NCI-H460 (cell line): ENCODE measurements at regions not wholly inside any gene's neighbourhood (a gene's known extent, or its start where the extent isn't known, plus 50 kb on each side); places are given as distances from the start of the nearest gene placed in this dataset.
"Not testable (repeated sequence)": the region's sequence is repeated elsewhere in the genome, so short reads cannot be mapped to it uniquely, and the experiment has no call there.

Source experiments
- DNase-seq: peaks from one replicate; pipeline ENCODE4 v3.0.0-alpha.2; 2016; ENCODE audit warnings: low read depth; ENCODE audit errors: extremely low read depth

GRCh38 chr11:38751421-38751820 is 2153.4 kb upstream of the RAG2 start:
- DNase-seq, result no peak

DNA sequence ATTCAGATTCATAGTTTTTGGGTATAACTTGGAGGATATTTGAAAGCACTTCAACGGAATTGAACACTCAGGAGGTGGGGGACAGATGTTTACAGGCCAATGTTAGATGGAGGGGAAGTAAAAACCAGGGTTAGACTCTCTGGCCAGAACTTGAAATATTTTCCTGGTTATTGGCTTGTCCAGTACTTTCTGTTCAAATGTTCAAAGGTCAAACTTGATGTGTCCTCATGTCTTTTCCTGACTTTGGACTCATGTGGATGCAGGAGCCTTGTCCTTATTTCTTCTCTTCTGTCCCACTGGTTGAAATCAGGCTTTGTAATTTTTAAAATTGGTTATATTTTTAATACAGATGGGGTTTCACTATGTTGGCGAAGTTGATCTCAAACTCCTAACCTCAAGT is 2148.5 kb upstream of the RAG2 start:
- not testable (repeated sequence) for DNase-seq

GRCh38 chr11:38723361-38723760 is 2125.3 kb upstream of the RAG2 start:
- no peak for DNase-seq

DNA sequence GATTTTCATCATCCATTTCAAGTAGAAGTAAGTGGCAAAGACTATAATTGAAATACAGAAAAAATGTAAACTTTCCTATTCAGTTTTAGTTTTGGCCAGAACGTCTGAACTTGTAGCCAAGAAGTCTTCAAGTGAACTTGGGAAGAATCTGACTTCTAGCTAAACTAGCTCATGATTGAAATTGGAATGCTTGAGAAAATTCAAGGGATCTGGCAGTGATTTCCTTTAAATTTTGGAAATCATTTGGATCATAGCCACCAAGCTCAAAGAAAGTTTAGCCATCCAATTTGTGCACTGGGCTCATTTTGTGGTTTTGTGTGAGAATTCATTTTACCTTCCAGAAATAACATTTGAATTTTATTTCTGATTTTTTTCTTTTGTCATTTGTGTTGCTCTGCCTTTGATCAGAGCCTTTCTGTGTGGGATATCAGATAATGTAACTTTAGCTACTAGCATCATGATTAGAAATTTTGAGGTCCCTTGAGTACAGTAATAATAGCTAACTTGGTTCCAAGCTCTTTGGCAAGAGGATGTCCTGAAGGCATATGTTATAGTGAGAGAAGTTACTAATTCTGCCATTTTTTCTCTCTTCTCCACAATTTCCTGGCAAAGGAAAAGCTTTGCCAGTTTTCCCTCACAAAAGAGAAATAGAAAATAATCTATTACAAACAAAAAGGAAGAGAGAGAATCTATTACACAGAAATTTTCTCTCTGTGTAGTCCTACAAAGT is 2123.7 kb upstream of the RAG2 start:
- no peak for DNase-seq

GRCh38 chr11:38718659-38719058 is 2120.6 kb upstream of the RAG2 start:
- no peak for DNase-seq

- no peak for DNase-seq
Observed at GRCh38 chr11:38718049-38718448, 2120.0 kb upstream of the RAG2 start.

- no peak for DNase-seq
Observed at GRCh38 chr11:38711110-38711509, 2113.1 kb upstream of the RAG2 start.

GRCh38 chr11:38710262-38710661 is 2112.2 kb upstream of the RAG2 start:
- no peak for DNase-seq

GRCh38 chr11:38700111-38700510 is 2102.1 kb upstream of the RAG2 start:
- no peak for DNase-seq

GRCh38 chr11:38693306-38693705 is 2095.3 kb upstream of the RAG2 start:
- DNase-seq, result no peak

GRCh38 chr11:38690211-38690610 is 2092.2 kb upstream of the RAG2 start:
- not testable (repeated sequence) for DNase-seq

DNA sequence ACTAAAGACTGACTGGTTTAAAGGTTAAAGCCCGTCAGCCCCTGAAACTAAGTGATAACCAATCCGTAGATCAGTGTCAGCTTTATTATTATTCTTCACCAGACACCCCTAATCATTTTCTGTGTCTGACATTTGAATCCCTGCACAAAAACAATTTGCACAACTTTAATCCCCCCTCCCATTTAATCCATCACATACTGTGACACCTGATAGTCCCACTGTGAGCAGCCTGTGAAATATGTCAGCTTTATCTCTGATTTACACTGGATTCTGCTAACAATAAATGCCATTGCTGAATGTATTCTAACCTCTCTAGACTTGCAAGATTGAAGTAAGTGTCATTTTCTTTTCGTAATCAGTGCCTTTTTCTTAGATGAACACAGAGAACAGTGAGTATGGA is 2089.0 kb upstream of the RAG2 start:
- no peak for DNase-seq

GRCh38 chr11:38683484-38683883 is 2085.4 kb upstream of the RAG2 start:
- no peak for DNase-seq

DNA sequence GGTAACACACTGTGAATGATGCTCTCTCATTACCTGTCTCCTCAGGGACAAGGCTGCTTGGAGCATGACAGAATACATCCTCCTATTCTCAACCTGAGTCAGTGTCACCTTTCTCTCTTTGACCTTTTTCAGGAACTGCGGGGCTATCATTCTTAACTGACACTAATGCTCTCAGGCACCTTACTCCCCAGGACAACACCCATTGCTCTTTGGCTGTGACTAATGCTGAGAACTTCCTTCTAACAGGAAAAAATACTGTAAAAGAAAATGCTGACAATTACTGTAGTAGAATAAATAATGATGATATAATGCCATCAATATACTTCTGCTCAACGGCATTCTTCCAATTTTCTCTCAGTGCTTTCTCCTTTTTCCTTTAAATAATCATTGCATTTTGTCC is 2082.7 kb upstream of the RAG2 start:
- DNase-seq, result no peak

DNA sequence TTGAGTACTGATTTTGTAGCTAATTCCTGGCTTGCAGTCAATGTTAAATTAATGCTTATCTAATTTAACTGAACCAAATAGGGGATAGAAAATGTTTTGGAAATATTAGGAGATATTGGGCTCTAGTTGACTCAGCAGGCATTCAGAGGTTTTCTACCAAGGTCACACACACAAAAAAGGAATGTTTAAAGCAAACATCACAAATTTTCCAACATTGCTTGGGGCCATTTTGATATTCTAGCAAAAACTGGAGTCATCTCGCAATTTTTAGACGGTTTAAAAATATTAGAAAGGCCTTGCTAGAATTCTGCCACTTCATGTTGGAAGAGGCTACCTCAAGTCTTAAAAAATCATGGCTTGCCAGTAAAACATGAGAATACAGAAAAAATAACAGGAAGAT is 2082.1 kb upstream of the RAG2 start:
- no peak for DNase-seq

DNA sequence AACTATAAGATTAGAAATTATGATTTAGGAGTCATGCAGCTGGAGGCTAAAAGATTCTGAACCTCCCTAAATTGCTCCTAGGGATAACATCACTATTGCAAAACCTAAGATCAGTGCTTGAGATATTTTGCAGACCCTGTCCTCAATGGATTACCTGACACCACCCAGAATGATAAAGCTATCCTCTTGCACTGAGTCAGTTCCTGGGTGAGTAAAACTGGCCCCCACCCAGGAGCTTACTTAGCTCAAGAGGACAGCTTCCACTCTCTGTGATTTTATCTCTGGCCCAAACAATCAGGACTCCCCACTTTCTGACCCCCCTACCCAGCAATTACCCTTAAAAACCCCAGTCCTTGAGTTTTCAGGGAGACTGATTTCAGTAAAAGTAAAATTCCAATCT is 2074.4 kb upstream of the RAG2 start:
- DNase-seq, result no peak

DNA sequence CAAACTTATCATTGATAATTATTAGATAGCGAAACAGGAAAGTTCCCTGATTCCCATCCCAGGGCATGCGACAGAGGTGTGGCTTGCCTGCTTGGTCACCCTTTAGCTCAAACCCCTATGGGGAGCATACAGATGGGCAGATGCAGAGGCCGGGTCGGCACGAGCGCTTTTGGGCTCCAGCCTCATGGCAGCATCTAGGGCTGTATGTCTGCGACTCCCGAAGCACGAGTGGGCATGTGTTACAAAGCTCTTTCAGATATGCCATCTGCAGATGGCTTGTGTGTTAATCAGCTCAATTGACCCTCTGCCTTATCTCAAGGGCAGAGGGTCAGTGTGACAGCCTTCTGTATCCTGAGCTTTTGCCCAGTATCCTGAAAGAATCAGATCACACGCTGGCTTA is 2069.3 kb upstream of the RAG2 start:
- DNase-seq, result no peak

DNA sequence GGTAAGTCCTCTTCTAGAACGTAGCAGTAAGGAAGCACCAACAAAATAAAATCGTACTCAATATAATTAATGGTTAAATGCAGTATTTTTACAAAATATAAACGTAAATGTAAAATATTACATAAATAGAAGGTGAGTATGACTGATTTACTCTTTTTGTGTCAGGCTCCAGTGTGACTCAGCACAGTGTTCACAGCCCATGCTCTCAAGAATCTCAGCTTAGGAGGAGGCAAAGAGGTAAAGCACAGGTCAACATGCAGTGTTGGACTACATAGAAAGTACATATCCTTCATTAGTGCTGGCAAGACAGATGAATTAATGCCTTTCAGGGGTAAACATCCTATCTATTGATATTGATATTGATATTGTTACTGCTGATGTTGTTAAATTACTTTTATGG is 2050.6 kb upstream of the RAG2 start:
- no peak for DNase-seq

DNA sequence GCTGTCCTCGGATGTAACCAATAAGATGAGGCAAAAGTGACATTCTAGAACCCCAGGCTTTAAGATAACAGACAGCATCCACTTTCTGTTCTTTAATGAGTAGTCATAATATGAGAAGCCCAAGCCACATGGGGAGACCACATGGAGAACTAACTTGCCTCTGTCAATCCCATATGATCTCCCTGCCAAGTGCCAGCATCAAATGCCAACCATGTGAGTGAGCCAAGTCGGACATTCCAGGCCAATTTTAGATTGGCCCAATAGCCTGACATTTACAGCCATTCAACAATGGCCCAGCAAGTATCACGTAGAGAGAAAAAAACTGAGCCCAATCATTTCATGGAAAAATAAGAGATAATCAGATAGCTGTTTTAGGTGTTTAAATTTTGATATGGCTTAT is 2048.3 kb upstream of the RAG2 start:
- DNase-seq, result no peak

DNA sequence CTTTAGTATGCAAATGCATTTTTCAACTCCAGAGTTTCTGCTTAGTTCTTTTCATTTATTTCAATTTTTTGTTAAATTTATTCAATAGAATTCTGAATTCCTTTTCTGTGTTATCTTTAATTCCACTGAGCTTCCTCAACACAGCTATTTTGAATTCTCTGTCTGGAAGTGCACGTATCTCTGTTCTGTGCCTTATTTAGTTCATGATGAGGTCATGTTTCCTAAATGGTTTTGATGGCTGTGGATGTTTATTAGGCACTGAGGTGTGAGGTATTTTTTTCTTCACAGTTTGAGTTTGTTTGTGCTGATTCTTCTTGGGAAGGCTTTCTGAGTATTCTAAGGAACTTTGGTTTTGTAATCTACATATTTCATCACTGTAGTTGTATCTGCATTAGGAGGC is 2042.8 kb upstream of the RAG2 start:
- no peak for DNase-seq

DNA sequence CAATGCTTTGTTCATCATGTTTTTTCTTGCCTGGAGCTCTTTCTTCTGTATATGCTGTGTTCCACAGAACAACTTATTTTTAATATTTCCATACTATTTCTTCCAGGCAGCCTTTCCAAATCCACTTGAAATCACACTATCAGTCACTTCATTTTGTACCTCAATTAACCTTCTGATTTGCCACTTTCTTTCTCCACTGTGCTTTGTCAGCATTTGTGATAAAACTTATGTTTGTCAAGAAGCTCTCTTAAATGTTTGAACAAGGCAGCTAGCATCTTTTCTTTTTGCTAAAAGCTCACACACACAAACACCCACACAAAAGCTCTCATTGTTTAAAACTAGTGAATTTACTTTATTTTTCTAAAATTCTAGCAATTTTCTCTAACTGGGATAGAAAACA is 2014.7 kb upstream of the RAG2 start:
- no peak for DNase-seq

DNA sequence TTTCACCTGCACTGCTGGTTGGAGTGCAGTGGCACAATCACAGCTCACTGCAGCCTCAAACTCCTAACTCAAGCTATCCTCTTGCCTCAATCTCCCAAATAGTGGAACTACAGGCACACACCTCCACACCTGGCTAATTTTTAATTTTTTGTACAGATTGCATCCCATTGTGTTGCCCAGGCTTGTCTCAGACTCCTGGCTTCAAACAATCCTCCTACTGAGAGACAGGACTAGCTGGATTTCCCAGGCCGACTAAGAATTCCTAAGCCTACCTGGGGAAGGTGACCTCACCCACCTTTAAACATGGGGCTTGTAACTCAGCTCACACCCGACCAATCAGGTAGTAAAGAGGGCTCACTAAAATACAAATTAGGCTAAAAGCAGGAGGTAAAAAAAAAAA is 2003.3 kb upstream of the RAG2 start:
- DNase-seq, result not testable (repeated sequence)

GRCh38 chr11:38598418-38598817 is 2000.4 kb upstream of the RAG2 start:
- DNase-seq, result no peak
